Activated naive CD8-positive, alpha-beta T cell treated with anti-CD3 and anti-CD28 coated beads, Interleukin-2, amount 10 ng/mL, durations not matched to agents 7 days and 5 days (primary cell): ENCODE measurements at regions not wholly inside any gene's neighbourhood (a gene's known extent, or its start where the extent isn't known, plus 50 kb on each side); places are given as distances from the start of the nearest gene placed in this dataset.
A peak's percentile ranks its signal among the peaks of the same experiment; 100 is the strongest.

Source experiments
- ATAC-seq: fragments of 150-1000 bp; cut with Tn5 transposase; one replicate; pipeline ENCODE4 v1.10.0; 2021; ENCODE audit warnings: low read depth, moderate library complexity
- POLR2A ChIA-PET: fragments of 350-600 bp; sonication (Branson Sonifier 250); formaldehyde crosslinking; loops from one replicate; lab custom pipeline; 2021; ENCODE audit warnings: antibody characterized with exemption; lab: Charles Lee
- DNase-seq: peaks from one replicate; pipeline ENCODE4 v3.0.0; 2021
- H3K27ac Mint-ChIP-seq: one replicate; pipeline ENCODE4 v1.8.0; 2022; ENCODE audit warnings: mild to moderate bottlenecking, mixed read lengths
- H3K27me3 Mint-ChIP-seq: one replicate; pipeline ENCODE4 v1.8.0; 2022; ENCODE audit warnings: mild to moderate bottlenecking, moderate library complexity, mixed read lengths
- H3K36me3 Mint-ChIP-seq: one replicate; pipeline ENCODE4 v1.8.0; 2021; ENCODE audit warnings: mild to moderate bottlenecking, mixed read lengths
- H3K4me1 Mint-ChIP-seq: one replicate; pipeline ENCODE4 v1.8.0; 2021; ENCODE audit warnings: mixed read lengths
- H3K4me3 Mint-ChIP-seq: one replicate; pipeline ENCODE4 v1.8.0; 2022; ENCODE audit warnings: mild to moderate bottlenecking, moderate library complexity, mixed read lengths
- H3K9me3 Mint-ChIP-seq: one replicate; pipeline ENCODE4 v1.8.0; 2021; ENCODE audit warnings: mixed read lengths

DNA sequence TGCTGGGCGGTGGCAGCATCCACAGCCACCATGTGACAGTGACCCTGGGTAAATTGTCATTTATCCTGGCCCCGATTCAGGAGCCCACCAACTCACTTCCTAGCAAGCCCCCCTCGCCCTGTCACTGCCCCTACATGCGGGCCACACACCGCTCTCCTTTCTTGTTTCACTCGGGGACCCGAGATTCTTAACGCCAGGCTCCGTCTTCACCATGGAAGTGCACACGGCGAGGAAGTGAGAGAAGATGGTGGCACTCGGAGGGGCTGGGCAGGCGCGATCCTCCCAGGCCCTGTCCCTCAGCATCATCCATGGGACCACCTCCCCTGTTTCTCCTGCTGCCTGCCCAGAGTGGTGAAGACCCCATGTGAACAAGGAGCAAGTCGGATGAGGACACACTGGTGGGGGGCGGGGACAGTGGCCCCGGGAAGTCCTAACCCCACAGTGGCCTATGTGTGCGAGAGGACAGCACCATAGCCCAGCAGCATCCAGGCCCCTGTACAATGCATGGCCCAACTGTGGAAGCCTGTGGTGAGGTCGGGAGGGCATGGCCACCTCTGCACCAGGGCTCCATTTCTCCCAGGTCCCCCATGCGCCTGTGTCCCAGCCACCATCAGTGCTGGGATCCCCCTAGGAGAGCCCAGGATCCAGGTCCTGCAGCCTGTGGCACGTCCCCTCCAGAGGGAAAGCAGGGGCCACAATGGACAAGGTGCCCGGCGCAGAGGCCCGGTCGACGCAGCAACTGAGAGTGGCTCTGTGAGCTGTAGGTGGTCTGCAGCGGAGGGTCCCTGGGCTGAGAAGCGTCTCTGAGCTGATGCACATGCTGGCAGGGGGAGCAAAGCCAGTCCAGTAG lies 262.8 kb downstream of the BRD1 start:
- no peaks in the 10 kb centered on the region for H3K36me3 Mint-ChIP-seq
- H3K9me3 Mint-ChIP-seq: peaks cover 3% of the 10 kb centered on the region
- DNase-seq: peak; percentile 16
- no peaks in the 10 kb centered on the region for H3K27me3 Mint-ChIP-seq
- no peak overlapping the region for H3K27ac Mint-ChIP-seq
- no peak for ATAC-seq
- POLR2A ChIA-PET: no interaction called here
- H3K4me3 Mint-ChIP-seq: no peak overlapping the region
- no peaks in the 10 kb centered on the region for H3K4me1 Mint-ChIP-seq

- no peak overlapping the region for H3K4me3 Mint-ChIP-seq
- H3K4me1 Mint-ChIP-seq: no peaks in the 10 kb centered on the region
- ATAC-seq (no peak), DNase-seq (no peak)
- no peaks in the 10 kb centered on the region for H3K36me3 Mint-ChIP-seq
- POLR2A ChIA-PET: no interaction called here
- no peak overlapping the region for H3K27ac Mint-ChIP-seq
- H3K27me3 Mint-ChIP-seq: no peaks in the 10 kb centered on the region
- H3K9me3 Mint-ChIP-seq: peaks cover 3% of the 10 kb centered on the region
Observed at GRCh38 chr22:49564054-49564453, 263.6 kb downstream of the BRD1 start.

GRCh38 chr22:49562685-49563249 lies 264.9 kb downstream of the BRD1 start:
- Mint-ChIP-seq H3K36me3 (no peaks in the 10 kb centered on the region), H3K4me1 (no peaks in the 10 kb centered on the region), H3K4me3 (no peak overlapping the region), H3K27me3 (no peaks in the 10 kb centered on the region), H3K9me3 (peaks cover 3% of the 10 kb centered on the region), H3K27ac (no peak overlapping the region)
- DNase-seq (no peak), ATAC-seq (no peak)
- POLR2A ChIA-PET: no interaction called here

- POLR2A ChIA-PET: no interaction called here
- H3K36me3 Mint-ChIP-seq: no peaks in the 10 kb centered on the region
- DNase-seq (no peak), ATAC-seq (no peak)
- H3K4me3 Mint-ChIP-seq: no peak overlapping the region
- no peak overlapping the region for H3K27ac Mint-ChIP-seq
- no peaks in the 10 kb centered on the region for H3K4me1 Mint-ChIP-seq
- H3K9me3 Mint-ChIP-seq: peaks cover 3% of the 10 kb centered on the region
- no peaks in the 10 kb centered on the region for H3K27me3 Mint-ChIP-seq
Observed at GRCh38 chr22:49561976-49562375, 265.7 kb downstream of the BRD1 start.

GRCh38 chr22:49561338-49561737 lies 266.3 kb downstream of the BRD1 start:
- DNase-seq (no peak), ATAC-seq (no peak)
- no peaks in the 10 kb centered on the region for H3K36me3 Mint-ChIP-seq
- POLR2A ChIA-PET: no interaction called here
- no peak overlapping the region for H3K4me3 Mint-ChIP-seq
- no peaks in the 10 kb centered on the region for H3K4me1 Mint-ChIP-seq
- peaks cover 3% of the 10 kb centered on the region for H3K9me3 Mint-ChIP-seq
- no peak overlapping the region for H3K27ac Mint-ChIP-seq
- H3K27me3 Mint-ChIP-seq: no peaks in the 10 kb centered on the region

DNA sequence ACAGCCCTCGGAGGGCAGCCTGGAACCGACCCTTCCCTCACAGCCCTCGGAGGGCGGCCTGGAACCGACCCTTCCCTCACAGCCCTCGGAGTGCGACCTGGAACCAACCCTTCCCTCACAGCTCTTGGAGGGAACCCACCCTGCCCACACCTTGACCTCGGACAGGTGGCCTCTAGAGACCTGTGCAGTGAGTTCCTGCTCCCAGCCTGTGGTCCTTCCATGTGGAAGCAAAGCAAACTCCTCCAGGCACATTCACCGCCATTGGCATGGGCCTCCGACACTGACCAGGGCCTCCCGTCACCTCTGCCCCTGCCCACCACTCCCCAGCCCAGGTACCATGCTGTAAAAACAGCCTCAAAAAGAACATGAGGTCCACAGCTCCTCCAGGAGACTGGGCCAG lies 272.1 kb downstream of the BRD1 start:
- no peaks in the 10 kb centered on the region for H3K4me1 Mint-ChIP-seq
- peaks cover 8% of the 10 kb centered on the region for H3K9me3 Mint-ChIP-seq
- no peak overlapping the region for H3K27ac Mint-ChIP-seq
- no peak overlapping the region for H3K4me3 Mint-ChIP-seq
- DNase-seq (peak; percentile 10), ATAC-seq (no peak)
- POLR2A ChIA-PET: no interaction called here
- H3K36me3 Mint-ChIP-seq: peaks cover 3% of the 10 kb centered on the region
- no peaks in the 10 kb centered on the region for H3K27me3 Mint-ChIP-seq

- peaks cover 7% of the 10 kb centered on the region for H3K9me3 Mint-ChIP-seq
- no peaks in the 10 kb centered on the region for H3K4me1 Mint-ChIP-seq
- H3K36me3 Mint-ChIP-seq: peaks cover 5% of the 10 kb centered on the region
- no peak overlapping the region for H3K27ac Mint-ChIP-seq
- no peaks in the 10 kb centered on the region for H3K27me3 Mint-ChIP-seq
- DNase-seq (peak; percentile 13), ATAC-seq (no peak)
- POLR2A ChIA-PET: no interaction called here
- no peak overlapping the region for H3K4me3 Mint-ChIP-seq
Observed at GRCh38 chr22:49554741-49555140, 272.9 kb downstream of the BRD1 start.

- Mint-ChIP-seq H3K9me3 (peaks cover 7% of the 10 kb centered on the region), H3K27me3 (no peaks in the 10 kb centered on the region), H3K4me3 (no peak overlapping the region), H3K36me3 (peaks cover 5% of the 10 kb centered on the region), H3K4me1 (no peaks in the 10 kb centered on the region), H3K27ac (no peak overlapping the region)
- DNase-seq (peak; percentile 11), ATAC-seq (no peak)
- POLR2A ChIA-PET: no interaction called here
Observed at GRCh38 chr22:49554296-49554625, 273.4 kb downstream of the BRD1 start.

DNA sequence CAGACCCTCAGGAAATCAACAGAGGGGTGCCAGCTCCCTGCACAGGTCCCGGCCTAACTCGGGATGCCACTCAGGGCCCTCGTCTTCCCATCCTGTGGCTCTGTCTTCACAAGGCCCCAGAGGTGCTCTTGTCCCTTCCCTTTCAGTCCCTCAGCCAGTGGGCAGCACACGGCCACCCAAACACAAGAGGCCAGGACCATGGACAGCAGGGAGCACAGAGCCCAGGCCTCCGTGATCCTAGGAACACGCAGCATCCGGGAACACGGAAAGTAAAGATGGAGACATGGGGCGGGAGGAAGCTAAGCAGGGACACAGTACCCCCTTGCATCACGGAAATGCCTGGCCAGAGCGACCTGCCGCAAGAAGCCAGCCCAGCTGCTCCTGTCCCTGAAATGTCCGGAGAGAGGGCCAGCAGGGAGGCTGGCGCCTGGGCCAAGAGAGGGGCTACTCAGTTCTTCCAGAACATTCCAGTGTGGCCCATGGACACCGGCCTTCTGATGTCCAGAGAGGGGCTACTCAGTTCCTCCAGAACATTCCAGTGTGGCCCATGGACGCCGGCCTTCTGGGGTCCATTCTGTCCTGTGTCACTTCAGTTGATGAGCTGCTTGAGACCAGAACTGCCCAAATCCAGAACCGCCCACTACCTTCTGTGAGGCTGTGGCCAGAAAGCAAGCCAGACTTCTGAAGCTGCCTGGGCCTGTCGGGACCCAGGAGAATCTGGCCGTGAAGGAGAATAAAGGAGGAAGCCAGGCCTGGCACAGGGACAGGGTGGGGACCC lies 274.0 kb downstream of the BRD1 start:
- peak; percentile 21 for DNase-seq
- Mint-ChIP-seq H3K4me1 (no peaks in the 10 kb centered on the region), H3K9me3 (peaks cover 7% of the 10 kb centered on the region), H3K27ac (no peak overlapping the region), H3K4me3 (no peak overlapping the region), H3K27me3 (no peaks in the 10 kb centered on the region), H3K36me3 (peaks cover 5% of the 10 kb centered on the region)
- POLR2A ChIA-PET: no interaction called here
- ATAC-seq: no peak

GRCh38 chr22:49553076-49553475 lies 274.6 kb downstream of the BRD1 start:
- Mint-ChIP-seq H3K27ac (no peak overlapping the region), H3K4me1 (no peaks in the 10 kb centered on the region), H3K9me3 (peaks cover 7% of the 10 kb centered on the region), H3K36me3 (peaks cover 5% of the 10 kb centered on the region), H3K27me3 (no peaks in the 10 kb centered on the region), H3K4me3 (no peak overlapping the region)
- no peak for ATAC-seq
- POLR2A ChIA-PET: no interaction called here
- DNase-seq: peak; percentile 2

DNA sequence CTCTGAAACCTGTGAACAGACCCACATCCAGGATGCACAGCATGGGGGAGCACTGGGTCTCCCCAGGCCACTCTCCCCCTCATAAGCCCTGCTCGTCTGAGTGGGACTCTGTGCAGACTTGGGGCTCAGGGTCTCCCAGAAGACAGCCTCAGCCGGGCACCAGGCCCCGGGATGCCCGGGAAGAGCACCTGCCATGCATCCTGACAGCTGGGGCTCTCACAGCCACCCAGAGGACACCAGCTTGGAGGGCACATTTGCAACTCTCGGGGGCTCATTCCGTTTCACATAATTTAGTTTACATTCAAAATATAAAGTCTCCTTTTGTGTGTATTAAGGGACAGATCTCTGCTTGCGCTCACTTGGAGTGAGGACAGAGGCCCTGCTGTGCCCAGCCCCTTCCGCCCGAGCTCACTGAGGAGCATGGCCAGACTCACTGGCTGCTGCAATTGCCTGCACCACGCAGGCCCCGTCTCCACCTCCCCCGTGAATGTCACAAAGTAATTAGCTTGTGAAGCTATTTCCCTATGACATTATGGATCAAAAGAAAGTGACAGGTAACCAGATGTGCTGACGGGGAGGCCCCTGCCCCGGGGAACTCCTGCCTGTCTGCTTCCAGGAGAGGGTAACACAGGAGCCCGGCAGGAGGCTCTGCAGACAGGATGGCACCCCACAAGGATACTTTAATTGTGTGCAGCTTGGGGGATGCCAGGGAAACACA lies 275.6 kb downstream of the BRD1 start:
- no peak for ATAC-seq
- peak; percentile 18 for DNase-seq
- POLR2A ChIA-PET: no interaction called here
- H3K36me3 Mint-ChIP-seq: peaks cover 5% of the 10 kb centered on the region
- peaks cover 8% of the 10 kb centered on the region for H3K9me3 Mint-ChIP-seq
- H3K4me3 Mint-ChIP-seq: no peak overlapping the region
- no peak overlapping the region for H3K27ac Mint-ChIP-seq
- no peaks in the 10 kb centered on the region for H3K4me1 Mint-ChIP-seq
- no peaks in the 10 kb centered on the region for H3K27me3 Mint-ChIP-seq

- DNase-seq (peak; percentile 9), ATAC-seq (no peak)
- peaks cover 9% of the 10 kb centered on the region for H3K9me3 Mint-ChIP-seq
- no peaks in the 10 kb centered on the region for H3K4me1 Mint-ChIP-seq
- no peaks in the 10 kb centered on the region for H3K27me3 Mint-ChIP-seq
- POLR2A ChIA-PET: no interaction called here
- H3K4me3 Mint-ChIP-seq: no peak overlapping the region
- H3K36me3 Mint-ChIP-seq: peaks cover 5% of the 10 kb centered on the region
- H3K27ac Mint-ChIP-seq: no peak overlapping the region
Observed at GRCh38 chr22:49551446-49551845, 276.2 kb downstream of the BRD1 start.

- H3K27ac Mint-ChIP-seq: no peak overlapping the region
- peaks cover 5% of the 10 kb centered on the region for H3K36me3 Mint-ChIP-seq
- ATAC-seq (no peak), DNase-seq (peak; percentile 15)
- no peak overlapping the region for H3K4me3 Mint-ChIP-seq
- no peaks in the 10 kb centered on the region for H3K27me3 Mint-ChIP-seq
- no peaks in the 10 kb centered on the region for H3K4me1 Mint-ChIP-seq
- POLR2A ChIA-PET: no interaction called here
- H3K9me3 Mint-ChIP-seq: peaks cover 9% of the 10 kb centered on the region
Observed at GRCh38 chr22:49550766-49551362, 276.8 kb downstream of the BRD1 start.
